Kidney (tissue), 13 donors: ENCODE measurements at regions not wholly inside any gene's neighbourhood (a gene's known extent, or its start where the extent isn't known, plus 50 kb on each side); places are given as distances from the start of the nearest gene placed in this dataset.

Source experiments
- DNase-seq, 5 donors: peaks; one replicate each; pipeline ENCODE4 v3.0.0-alpha.2; 2013 to 2020
- FAIRE-seq: peaks from 2 replicates; lab custom pipeline; 2012; peaks lifted over from hg19 to GRCh38; lab: Jason Lieb, UNC
- H3K27ac ChIP-seq, 2 donors: one replicate each; pipeline ENCODE4 v1.7.0; 2013; ENCODE audit warnings: low read depth in 2 of 2, low read length in 2 of 2, inconsistent platforms in 1 of 2
- H3K27me3 ChIP-seq: one replicate; pipeline ENCODE4 v1.7.1; 2013; ENCODE audit warnings: low read length, inconsistent platforms; ENCODE audit not compliant: control insufficient read depth, insufficient read depth
- H3K36me3 ChIP-seq, 3 donors: one replicate each; pipeline versions ENCODE4 v1.7.0 to v1.7.1; 2013; ENCODE audit warnings: low read length in 3 of 3, control low read depth in 1 of 3, inconsistent platforms in 1 of 3; ENCODE audit not compliant: insufficient read depth in 3 of 3, control insufficient read depth in 2 of 3
- H3K4me1 ChIP-seq, 3 donors: one replicate each; pipeline versions ENCODE4 v1.7.0 to v1.7.1; 2013; ENCODE audit warnings: low read length in 3 of 3, inconsistent platforms in 1 of 3, low read depth in 1 of 3; ENCODE audit not compliant: control insufficient read depth in 2 of 3, insufficient read depth in 2 of 3
- H3K4me3 ChIP-seq, 3 donors: one replicate each; pipeline versions ENCODE4 v1.7.0 to v1.8.1; 2013; ENCODE audit warnings: low read length in 3 of 3, control low read depth in 1 of 3, inconsistent platforms in 1 of 3
- H3K9ac ChIP-seq, 3 donors: one replicate each; pipeline versions ENCODE4 v1.7.0 to v1.7.1; 2013; ENCODE audit warnings: low read length in 3 of 3, control low read depth in 1 of 3, inconsistent platforms in 1 of 3
- H3K9me3 ChIP-seq, 3 donors: one replicate each; pipeline versions ENCODE4 v1.7.0 to v1.7.1; 2013; ENCODE audit warnings: low read length in 3 of 3, control low read depth in 1 of 3, inconsistent platforms in 1 of 3; ENCODE audit not compliant: control insufficient read depth in 2 of 3, insufficient read depth in 1 of 3
- CTCF ChIP-seq: IDR thresholded peaks from 3 replicates; pipeline ENCODE4 v1.5.1; 2012; ENCODE audit warnings: mild to moderate bottlenecking, moderate library complexity, borderline replicate concordance; ENCODE audit not compliant: insufficient read depth; ENCODE audit errors: extremely low read depth
- intact Hi-C: fragments of 100-400 bp; cut with DNase I; formaldehyde crosslinking; loops from one replicate; pipeline ENCODE4 v1.11.1; 2022
- donor health status: control.
- donor health status: control.
- donor health status: control.
- donor health status: control.
- donor health status: control.
- donor health status: DM: yes; HTN: yes; CAD: no.
- donor health status: Normal renal cell carcinoma (clear cell type).

- Histone ChIP-seq H3K27me3 (no peaks in the 10 kb centered on the region), H3K27ac (no peak overlapping the region), H3K9me3 (no peaks in the 10 kb centered on the region), H3K4me1 (no peaks in the 10 kb centered on the region), H3K4me3 (no peak overlapping the region), H3K36me3 (no peaks in the 10 kb centered on the region), H3K9ac (no peak overlapping the region)
- TF ChIP-seq CTCF = no peak
- intact Hi-C loops = no loop called here
- FAIRE-seq (no peak), DNase-seq (peak in 1 of 5 donors; percentile 56)
Observed at GRCh38 chr10:131406676-131407392, 95.3 kb upstream of the TCERG1L start.

- Histone ChIP-seq H3K27ac (no peak overlapping the region), H3K4me1 (no peaks in the 10 kb centered on the region), H3K9ac (no peak overlapping the region), H3K36me3 (no peaks in the 10 kb centered on the region), H3K9me3 (peaks cover 0 to 8% (median 2%) of the 10 kb centered on the region in 3 donors), H3K27me3 (no peaks in the 10 kb centered on the region), H3K4me3 (no peak overlapping the region)
- TF ChIP-seq CTCF = no peak
- intact Hi-C loops = no loop called here
- no peak for DNase-seq
- no peak for FAIRE-seq
Observed at GRCh38 chr10:131418681-131419080, 107.2 kb upstream of the TCERG1L start.

- no peaks in the 10 kb centered on the region for H3K36me3 ChIP-seq
- no peak overlapping the region for H3K9ac ChIP-seq
- peak in 1 of 5 donors; percentile 42 for DNase-seq
- H3K27me3 ChIP-seq = no peaks in the 10 kb centered on the region
- no peaks in the 10 kb centered on the region for H3K4me1 ChIP-seq
- H3K9me3 ChIP-seq = peaks cover 0 to 8% (median 2%) of the 10 kb centered on the region in 3 donors
- H3K4me3 ChIP-seq = no peak overlapping the region
- no peak for FAIRE-seq
- H3K27ac ChIP-seq = no peak overlapping the region
- intact Hi-C loops = no loop called here
- no peak for TF ChIP-seq CTCF
Observed at GRCh38 chr10:131419797-131420196, 108.3 kb upstream of the TCERG1L start.

- TF ChIP-seq CTCF = no peak
- peaks cover 0 to 8% (median 2%) of the 10 kb centered on the region in 3 donors for H3K9me3 ChIP-seq
- H3K27ac ChIP-seq = no peak overlapping the region
- intact Hi-C loops = no loop called here
- FAIRE-seq = no peak
- H3K27me3 ChIP-seq = no peaks in the 10 kb centered on the region
- H3K9ac ChIP-seq = no peak overlapping the region
- no peak overlapping the region for H3K4me3 ChIP-seq
- DNase-seq = peak in 1 of 5 donors; percentile 48
- H3K4me1 ChIP-seq = no peaks in the 10 kb centered on the region
- H3K36me3 ChIP-seq = no peaks in the 10 kb centered on the region
Observed at GRCh38 chr10:131420867-131421266, 109.3 kb upstream of the TCERG1L start.
